Panc1 (cell line): ENCODE measurements at regions not wholly inside any gene's neighbourhood (a gene's known extent, or its start where the extent isn't known, plus 50 kb on each side); places are given as distances from the start of the nearest gene placed in this dataset.

ENCODE experiments used
- ATAC-seq: fragments of 200-7000 bp; cut with Tn5 transposase; 2 replicates; pipeline ENCODE4 v1.9.1; 2020; ENCODE audit warnings: mild to moderate bottlenecking, moderate library complexity
- BruUV-seq: library from RNA; stranded (reverse); fragments of 400-500 nt; replicated peaks from 2 replicates; lab custom pipeline; 2021; lab: Mats Ljungman, UMichigan
- CTCF ChIA-PET: fragments of 300-600 bp; sonication (Branson Sonifier 250); formaldehyde crosslinking; loops from one replicate; lab custom pipeline; 2022; ENCODE audit warnings: antibody characterized with exemption; lab: Charles Lee
- POLR2A ChIA-PET: fragments of 300-600 bp; sonication (Branson Sonifier 250); formaldehyde crosslinking; loops from one replicate; lab custom pipeline; 2022; ENCODE audit warnings: antibody characterized with exemption; lab: Charles Lee
- DNase-seq: peaks from one replicate; pipeline ENCODE4 v3.0.0-alpha.2; 2010; ENCODE audit warnings: low read depth, low spot score
- H3K27ac ChIP-seq: 2 replicates; pipeline ENCODE4 v1.5.1; 2011; ENCODE audit warnings: mild to moderate bottlenecking, low read length, inconsistent platforms
- H3K27me3 ChIP-seq: fragments of 200-500 bp; sonication (Bioruptor generic); 2 replicates; pipeline ENCODE4 v1.6.0; 2014; ENCODE audit warnings: low read length, inconsistent platforms; ENCODE audit not compliant: control insufficient read depth, insufficient read depth
- H3K36me3 ChIP-seq: fragments of 200-500 bp; sonication (Bioruptor generic); 2 replicates; pipeline ENCODE4 v1.5.1; 2014; ENCODE audit warnings: inconsistent platforms, mild to moderate bottlenecking, low read length, moderate library complexity; ENCODE audit not compliant: control insufficient read depth, insufficient read depth
- H3K4me1 ChIP-seq: 2 replicates; pipeline ENCODE4 v1.5.1; 2011; ENCODE audit warnings: inconsistent platforms, mild to moderate bottlenecking, low read length, moderate library complexity; ENCODE audit not compliant: control insufficient read depth, insufficient read depth
- H3K4me3 ChIP-seq, 2 experiments: 2 replicates each; pipeline ENCODE4 v1.5.1; 2011 to 2012; ENCODE audit warnings: low read depth in 2 of 2, low read length in 2 of 2, mild to moderate bottlenecking in 2 of 2, inconsistent platforms in 1 of 2, moderate library complexity in 1 of 2
- H3K9me3 ChIP-seq: fragments of 200-500 bp; sonication (Bioruptor generic); 2 replicates; pipeline ENCODE4 v1.5.1; 2014; ENCODE audit warnings: low read depth, mild to moderate bottlenecking, inconsistent platforms, low read length, moderate library complexity; ENCODE audit not compliant: control insufficient read depth, insufficient read depth
- CTCF ChIP-seq: fragments of 450-650 bp; IDR thresholded peaks from 2 replicates; pipeline ENCODE4 v1.5.1; 2017; ENCODE audit warnings: mild to moderate bottlenecking
- POLR2AphosphoS5 ChIP-seq: IDR thresholded peaks from 2 replicates; pipeline ENCODE4 v1.6.1; 2012; ENCODE audit warnings: mild to moderate bottlenecking, low read depth, low read length, moderate library complexity
- REST ChIP-seq, 2 experiments: IDR thresholded peaks; 2 replicates each; pipeline ENCODE4 v1.6.1; 2011 to 2012; ENCODE audit warnings: low read depth in 2 of 2, control low read depth in 1 of 2, low read length in 1 of 2, mild to moderate bottlenecking in 1 of 2, moderate library complexity in 1 of 2; ENCODE audit not compliant: insufficient read depth in 1 of 2
- SIN3A ChIP-seq: IDR thresholded peaks from 2 replicates; pipeline ENCODE4 v1.6.1; 2012; ENCODE audit warnings: low read depth, mild to moderate bottlenecking, low read length, moderate library complexity, borderline replicate concordance; ENCODE audit not compliant: insufficient read depth
- TCF7L2 ChIP-seq: IDR thresholded peaks from 2 replicates; pipeline ENCODE4 v1.6.1; 2011; ENCODE audit warnings: mild to moderate bottlenecking, low read depth, low read length, inconsistent platforms
- in situ Hi-C: cut with HindIII; loops from 2 replicates; pipeline ENCODE4 v1.10.0; 2016; ENCODE audit warnings: low sequenced_read_pairs, low pct_unique_long_range_greater_than_20kb
- intact Hi-C: fragments of 100-400 bp; cut with micrococcal nuclease; formaldehyde crosslinking; loops from one replicate; pipeline ENCODE4 v1.10.0; 2022; ENCODE audit not compliant: unreplicated experiment

GRCh38 chrX:43166874-43167273 lies 388.9 kb upstream of the PPP1R2C start:
- in situ Hi-C loops: no loop called here
- TF ChIP-seq REST (IDR thresholded peaks at IDR 0.05; ENCODE audit: insufficient read depth in 1 of 2, low read depth in 2 of 2, low read length in 1 of 2) (no peak), POLR2AphosphoS5 (no peak), CTCF (no peak), TCF7L2 (no peak), SIN3A (no peak)
- BruUV-seq: no TSS peak
- Histone ChIP-seq H3K27me3 (no peaks in the 10 kb centered on the region), H3K9me3 (no peaks in the 10 kb centered on the region), H3K36me3 (no peaks in the 10 kb centered on the region), H3K27ac (no peak overlapping the region), H3K4me1 (no peaks in the 10 kb centered on the region), H3K4me3 (no peak overlapping the region)
- intact Hi-C loops: no loop called here
- DNase-seq (no peak), ATAC-seq (no peak)
- ChIA-PET CTCF (no interaction called here), POLR2A (no interaction called here)

- in situ Hi-C loops: no loop called here
- DNase-seq (no peak), ATAC-seq (no peak)
- Histone ChIP-seq H3K27me3 (no peaks in the 10 kb centered on the region), H3K27ac (no peak overlapping the region), H3K9me3 (no peaks in the 10 kb centered on the region), H3K36me3 (no peaks in the 10 kb centered on the region), H3K4me1 (no peaks in the 10 kb centered on the region), H3K4me3 (no peak overlapping the region)
- intact Hi-C loops: no loop called here
- ChIA-PET CTCF (no interaction called here), POLR2A (no interaction called here)
- no TSS peak for BruUV-seq
- TF ChIP-seq POLR2AphosphoS5: no peak
- TF ChIP-seq SIN3A: no peak
- TF ChIP-seq CTCF: no peak
- TF ChIP-seq REST (IDR thresholded peaks at IDR 0.05; ENCODE audit: insufficient read depth in 1 of 2, low read depth in 2 of 2, low read length in 1 of 2): no peak
- no peak for TF ChIP-seq TCF7L2
These were observed 397.5 kb upstream of the PPP1R2C start for GRCh38 chrX:43175434-43175833.
